Activated CD4-positive, alpha-beta T cell treated with anti-CD3 and anti-CD28 coated beads, Interleukin-2, amount 50 U/mL, for 16 hours (primary cell): ENCODE measurements at regions not wholly inside any gene's neighbourhood (a gene's known extent, or its start where the extent isn't known, plus 50 kb on each side); places are given as distances from the start of the nearest gene placed in this dataset.
"Not testable (repeated sequence)": the region's sequence is repeated elsewhere in the genome, so short reads cannot be mapped to it uniquely, and the experiment has no call there.

ENCODE experiments used
- DNase-seq: peaks from one replicate; pipeline ENCODE4 v3.0.0-alpha.2; 2020

- DNase-seq, result no peak
Measured at GRCh38 chr2:49801898-49802450, 647.7 kb upstream of the FSHR start.

GRCh38 chr2:49798570-49798969 lies 644.3 kb upstream of the FSHR start:
- DNase-seq, result no peak

- no peak for DNase-seq
Measured at GRCh38 chr2:49796266-49796665, 642.0 kb upstream of the FSHR start.

- DNase-seq, result no peak
Measured at GRCh38 chr2:49794396-49794795, 640.1 kb upstream of the FSHR start.

- DNase-seq, result no peak
Measured at GRCh38 chr2:49788300-49788699, 634.0 kb upstream of the FSHR start.

- no peak for DNase-seq
Measured at GRCh38 chr2:49780949-49781348, 626.6 kb upstream of the FSHR start.

GRCh38 chr2:49772299-49772970 lies 618.1 kb upstream of the FSHR start:
- no peak for DNase-seq

GRCh38 chr2:49770919-49771318 lies 616.6 kb upstream of the FSHR start:
- no peak for DNase-seq

- no peak for DNase-seq
Measured at GRCh38 chr2:49767316-49767715, 613.0 kb upstream of the FSHR start.

GRCh38 chr2:49755777-49756176 lies 601.5 kb upstream of the FSHR start:
- no peak for DNase-seq

- no peak for DNase-seq
Measured at GRCh38 chr2:49754381-49754780, 600.1 kb upstream of the FSHR start.

GRCh38 chr2:49753344-49753985 lies 599.1 kb upstream of the FSHR start:
- no peak for DNase-seq

GRCh38 chr2:49737606-49738005 lies 583.3 kb upstream of the FSHR start:
- no peak for DNase-seq

GRCh38 chr2:49732924-49733323 lies 578.6 kb upstream of the FSHR start:
- not testable (repeated sequence) for DNase-seq

- DNase-seq, result no peak
Measured at GRCh38 chr2:49719241-49719640, 564.9 kb upstream of the FSHR start.

GRCh38 chr2:49715597-49715996 lies 561.3 kb upstream of the FSHR start:
- DNase-seq, result no peak

GRCh38 chr2:49714454-49714853 lies 560.1 kb upstream of the FSHR start:
- DNase-seq, result no peak

GRCh38 chr2:49702740-49703139 lies 548.4 kb upstream of the FSHR start:
- no peak for DNase-seq

GRCh38 chr2:49693961-49694360 lies 539.6 kb upstream of the FSHR start:
- DNase-seq, result no peak

GRCh38 chr2:49692022-49692421 lies 537.7 kb upstream of the FSHR start:
- not testable (repeated sequence) for DNase-seq

GRCh38 chr2:49687918-49688317 lies 533.6 kb upstream of the FSHR start:
- no peak for DNase-seq

GRCh38 chr2:49686897-49687442 lies 532.7 kb upstream of the FSHR start:
- DNase-seq, result no peak

GRCh38 chr2:49686291-49686690 lies 532.0 kb upstream of the FSHR start:
- no peak for DNase-seq

GRCh38 chr2:49677227-49677626 lies 522.9 kb upstream of the FSHR start:
- no peak for DNase-seq
